ENCODE measurements at regions not wholly inside any gene's neighbourhood (a gene's known extent, or its start where the extent isn't known, plus 50 kb on each side); places are given as distances from the start of the nearest gene placed in this dataset.

- TF ChIP-seq, protein P1, sequence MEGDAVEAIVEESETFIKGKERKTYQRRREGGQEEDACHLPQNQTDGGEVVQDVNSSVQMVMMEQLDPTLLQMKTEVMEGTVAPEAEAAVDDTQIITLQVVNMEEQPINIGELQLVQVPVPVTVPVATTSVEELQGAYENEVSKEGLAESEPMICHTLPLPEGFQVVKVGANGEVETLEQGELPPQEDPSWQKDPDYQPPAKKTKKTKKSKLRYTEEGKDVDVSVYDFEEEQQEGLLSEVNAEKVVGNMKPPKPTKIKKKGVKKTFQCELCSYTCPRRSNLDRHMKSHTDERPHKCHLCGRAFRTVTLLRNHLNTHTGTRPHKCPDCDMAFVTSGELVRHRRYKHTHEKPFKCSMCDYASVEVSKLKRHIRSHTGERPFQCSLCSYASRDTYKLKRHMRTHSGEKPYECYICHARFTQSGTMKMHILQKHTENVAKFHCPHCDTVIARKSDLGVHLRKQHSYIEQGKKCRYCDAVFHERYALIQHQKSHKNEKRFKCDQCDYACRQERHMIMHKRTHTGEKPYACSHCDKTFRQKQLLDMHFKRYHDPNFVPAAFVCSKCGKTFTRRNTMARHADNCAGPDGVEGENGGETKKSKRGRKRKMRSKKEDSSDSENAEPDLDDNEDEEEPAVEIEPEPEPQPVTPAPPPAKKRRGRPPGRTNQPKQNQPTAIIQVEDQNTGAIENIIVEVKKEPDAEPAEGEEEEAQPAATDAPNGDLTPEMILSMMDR (IDR thresholded peaks at IDR 0.05; ENCODE audit: poor library complexity): no peak
- TF ChIP-seq EZH2phosphoT487 (IDR thresholded peaks at IDR 0.05; ENCODE audit: low read depth, severe bottlenecking, unreplicated experiment): no peak
Observed at GRCh38 chr15:61422773-61423172, 193.7 kb upstream of the RORA start.
